OCI-LY1 (cell line): ENCODE measurements at regions not wholly inside any gene's neighbourhood (a gene's known extent, or its start where the extent isn't known, plus 50 kb on each side); places are given as distances from the start of the nearest gene placed in this dataset.

Experiments used
- CTCF ChIP-seq: fragments of 200-600 bp; sonication (generic), shearing (Covaris generic); IDR thresholded peaks from 2 replicates; pipeline ENCODE4 v1.5.1; 2017; ENCODE audit warnings: mild to moderate bottlenecking, antibody characterized with exemption, low read length, moderate library complexity, mixed read lengths
- EZH2 ChIP-seq: fragments of 200-600 bp; sonication (generic), shearing (Covaris generic); IDR thresholded peaks from 2 replicates; pipeline ENCODE4 v1.8.0; 2017; ENCODE audit warnings: borderline replicate concordance, mixed run types, mild to moderate bottlenecking, antibody characterized with exemption, low read length, moderate library complexity, mixed read lengths

GRCh38 chr2:15705310-15705709 is 113.6 kb downstream of the DDX1 start:
- TF ChIP-seq CTCF (no peak), EZH2 (no peak)
